Gastrocnemius medialis (tissue), 4 donors: ENCODE measurements at regions not wholly inside any gene's neighbourhood (a gene's known extent, or its start where the extent isn't known, plus 50 kb on each side); places are given as distances from the start of the nearest gene placed in this dataset.

ENCODE experiments used
- ATAC-seq, 2 donors: fragments of 150-250 bp; one replicate each; pipeline ENCODE4 v1.9.1; 2016
- DNase-seq, 2 donors: peaks; one replicate each; pipeline ENCODE4 v3.0.0-alpha.2; 2019
- H3K27ac ChIP-seq, 4 donors: fragments of 200-600 bp; sonication (generic); 1 replicate in 1 of 4; 2 replicates in 3 of 4; pipeline ENCODE4 v1.5.1; 2016 to 2018; ENCODE audit warnings: mild to moderate bottlenecking in 2 of 4, moderate library complexity in 1 of 4
- H3K27me3 ChIP-seq, 3 donors: fragments of 200-600 bp; sonication (generic) in 2 of 3; 1 replicate in 1 of 3; 2 replicates in 2 of 3; pipeline versions ENCODE4 v1.5.1 to v1.6.0; 2016 to 2019; ENCODE audit warnings: mild to moderate bottlenecking in 1 of 3, moderate library complexity in 1 of 3
- H3K36me3 ChIP-seq, 2 donors: fragments of 200-600 bp; sonication (generic) in 1 of 2; one replicate each; pipeline ENCODE4 v1.5.1; 2017 to 2018
- H3K4me1 ChIP-seq, 2 donors: fragments of 200-600 bp; sonication (generic) in 1 of 2; one replicate each; pipeline ENCODE4 v1.5.1; 2016 to 2017; ENCODE audit warnings: mild to moderate bottlenecking in 2 of 2
- H3K4me3 ChIP-seq, 4 donors: fragments of 200-600 bp; sonication (generic) in 3 of 4; 1 replicate in 1 of 4; 2 replicates in 3 of 4; pipeline ENCODE4 v1.5.1; 2016 to 2019; ENCODE audit warnings: mild to moderate bottlenecking in 2 of 4
- H3K9me3 ChIP-seq, 3 donors: fragments of 200-600 bp; sonication (generic) in 2 of 3; 1 replicate in 1 of 3; 2 replicates in 2 of 3; pipeline ENCODE4 v1.5.1; 2016 to 2019
- CTCF ChIP-seq, 5 experiments: fragments of 450-650 bp in 3 of 5; fragments of 200-600 bp in 2 of 5; sonication (generic) in 2 of 5; IDR thresholded peaks in 4 of 5; conservative IDR thresholded peaks in 1 of 5; 1 replicate in 4 of 5; 2 replicates in 1 of 5; pipeline ENCODE4 v1.5.1; 2016 to 2019; ENCODE audit warnings: antibody characterized with exemption in 5 of 5, mild to moderate bottlenecking in 3 of 5, moderate library complexity in 3 of 5
- POLR2A ChIP-seq, 2 donors: fragments of 450-650 bp; IDR thresholded peaks; one replicate each; pipeline ENCODE4 v1.6.1; 2017; ENCODE audit warnings: antibody characterized with exemption in 2 of 2, mild to moderate bottlenecking in 2 of 2, moderate library complexity in 2 of 2
- in situ Hi-C, 4 donors: fragments of 200-750 bp; cut with MboI; loops; one replicate each; pipeline versions ENCODE4 v1.15.0 to v1.8.0; 2017; ENCODE audit warnings: low sequenced_read_pairs in 4 of 4
- intact Hi-C: fragments of 100-400 bp; cut with DNase I; formaldehyde crosslinking; loops from one replicate; pipeline ENCODE4 v1.15.1; 2023; ENCODE audit warnings: low total_unique reads

DNA sequence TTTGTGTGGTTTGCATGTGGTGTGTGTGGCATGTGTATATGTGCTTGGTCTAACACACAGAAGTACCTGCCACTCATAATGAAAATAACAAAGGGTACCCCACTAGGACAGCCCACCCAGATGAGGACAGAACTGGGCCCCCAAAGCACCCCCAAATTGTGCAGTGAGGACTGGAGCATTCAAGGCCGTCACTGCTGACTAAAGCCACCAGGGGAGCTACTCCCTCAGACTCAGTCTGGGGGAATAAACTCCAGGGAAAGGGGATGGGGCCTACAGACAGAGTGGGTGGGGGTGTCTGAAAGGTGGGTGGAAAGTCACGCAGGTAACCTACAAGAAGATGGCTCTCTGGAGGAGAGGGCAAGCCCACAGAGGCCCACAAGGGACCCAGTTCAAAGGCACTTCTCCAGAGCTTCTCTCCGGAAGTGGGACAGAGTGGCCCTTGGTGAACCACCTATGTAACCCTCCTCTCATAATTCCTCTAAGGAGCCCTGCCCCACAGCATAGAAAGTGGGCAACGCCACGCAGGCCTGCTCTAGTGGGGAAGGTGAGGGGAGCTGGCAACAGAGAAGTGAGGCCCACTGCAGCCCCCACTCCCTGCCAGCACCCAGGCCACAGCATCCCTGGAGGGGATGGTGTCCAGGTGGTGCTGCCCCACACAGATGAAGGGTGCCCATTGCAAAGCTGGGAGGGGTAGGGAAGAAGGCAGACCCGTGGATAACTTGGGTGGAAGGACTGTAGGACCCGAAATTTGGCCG lies 122.8 kb upstream of the MAFB start:
- no peak for DNase-seq
- Histone ChIP-seq H3K27ac (no peak overlapping the region), H3K4me3 (no peak overlapping the region), H3K27me3 (no peaks in the 10 kb centered on the region), H3K9me3 (no peaks in the 10 kb centered on the region), H3K4me1 (no peaks in the 10 kb centered on the region), H3K36me3 (no peaks in the 10 kb centered on the region)
- intact Hi-C loops (no loop called here), in situ Hi-C loops (no loop called here)
- TF ChIP-seq CTCF (IDR thresholded peaks at IDR 0.05 in 4 of 5, conservative IDR thresholded peaks at IDR 0.05 in 1 of 5): no peak
- no peak for TF ChIP-seq POLR2A (IDR thresholded peaks at IDR 0.05)
- ATAC-seq: no peak

GRCh38 chr20:40812415-40812925 lies 123.4 kb upstream of the MAFB start:
- Histone ChIP-seq H3K4me3 (no peak overlapping the region), H3K36me3 (no peaks in the 10 kb centered on the region), H3K27me3 (no peaks in the 10 kb centered on the region), H3K27ac (no peak overlapping the region), H3K4me1 (no peaks in the 10 kb centered on the region), H3K9me3 (no peaks in the 10 kb centered on the region)
- in situ Hi-C loops: no loop called here
- intact Hi-C loops: no loop called here
- no peak for TF ChIP-seq POLR2A (IDR thresholded peaks at IDR 0.05)
- DNase-seq: no peak
- ATAC-seq: no peak

- in situ Hi-C loops: no loop called here
Observed at GRCh38 chr20:40813029-40813431, 124.0 kb upstream of the MAFB start.

DNA sequence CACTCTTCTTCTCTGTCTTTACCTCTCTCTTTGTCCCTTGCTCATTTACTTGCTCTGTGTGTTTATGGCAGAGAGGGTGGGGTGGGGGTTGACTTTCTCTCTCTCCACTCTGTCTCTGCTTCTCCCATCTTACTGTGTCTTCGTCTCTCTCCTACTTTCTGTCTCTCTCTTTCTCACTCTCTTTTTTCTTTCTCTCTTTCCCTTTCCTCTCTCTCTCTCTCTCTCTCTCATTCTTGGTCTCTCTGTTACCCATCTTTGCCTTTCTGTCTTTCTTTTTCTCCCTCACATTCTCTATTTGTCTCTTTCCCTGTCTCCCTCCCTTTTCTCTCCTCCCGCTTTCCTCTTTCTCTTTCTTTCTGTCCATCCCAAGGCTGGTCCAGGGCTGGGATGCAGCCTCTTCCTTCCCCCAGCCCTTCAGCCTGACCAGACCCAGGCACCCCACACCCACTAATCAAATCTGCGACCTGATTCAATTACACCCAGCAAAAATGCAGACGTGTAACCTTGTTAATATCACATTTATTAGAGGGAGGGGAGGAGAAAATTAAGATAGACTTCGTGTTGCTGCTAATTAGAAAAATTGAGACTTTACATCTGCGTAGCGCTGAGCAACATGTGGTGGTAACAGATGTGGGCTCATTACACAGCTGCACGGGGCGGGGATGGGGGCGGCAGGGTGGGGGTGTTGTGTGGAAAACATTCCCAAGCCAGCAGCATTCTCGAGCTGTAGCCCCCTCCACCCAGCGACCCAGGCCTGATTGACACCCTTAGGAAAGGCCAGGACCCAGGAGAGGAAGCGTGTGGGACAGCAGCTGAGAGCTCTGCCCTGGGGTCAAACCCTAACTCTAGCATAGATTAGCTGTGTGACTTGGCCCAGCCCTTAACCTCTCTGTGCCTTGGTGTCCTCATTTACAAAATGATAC lies 124.9 kb upstream of the MAFB start:
- no peak for ATAC-seq
- Histone ChIP-seq H3K36me3 (no peaks in the 10 kb centered on the region), H3K27me3 (no peaks in the 10 kb centered on the region), H3K4me3 (no peak overlapping the region), H3K27ac (no peak overlapping the region), H3K4me1 (no peaks in the 10 kb centered on the region), H3K9me3 (no peaks in the 10 kb centered on the region)
- intact Hi-C loops (no loop called here), in situ Hi-C loops (no loop called here)
- TF ChIP-seq POLR2A (IDR thresholded peaks at IDR 0.05): no peak
- TF ChIP-seq CTCF (IDR thresholded peaks at IDR 0.05 in 4 of 5, conservative IDR thresholded peaks at IDR 0.05 in 1 of 5): no peak
- no peak for DNase-seq

More at GRCh38 chr20:40813029-40813431, 124.0 kb upstream of the MAFB start:
- Histone ChIP-seq H3K36me3 (no peaks in the 10 kb centered on the region), H3K4me1 (no peaks in the 10 kb centered on the region), H3K9me3 (no peaks in the 10 kb centered on the region), H3K27me3 (no peaks in the 10 kb centered on the region), H3K4me3 (no peak overlapping the region), H3K27ac (no peak overlapping the region)
- TF ChIP-seq CTCF (IDR thresholded peaks at IDR 0.05 in 4 of 5, conservative IDR thresholded peaks at IDR 0.05 in 1 of 5) (no peak), POLR2A (IDR thresholded peaks at IDR 0.05) (no peak)
- DNase-seq: no peak
- ATAC-seq: no peak
- intact Hi-C loops: no loop called here

DNA sequence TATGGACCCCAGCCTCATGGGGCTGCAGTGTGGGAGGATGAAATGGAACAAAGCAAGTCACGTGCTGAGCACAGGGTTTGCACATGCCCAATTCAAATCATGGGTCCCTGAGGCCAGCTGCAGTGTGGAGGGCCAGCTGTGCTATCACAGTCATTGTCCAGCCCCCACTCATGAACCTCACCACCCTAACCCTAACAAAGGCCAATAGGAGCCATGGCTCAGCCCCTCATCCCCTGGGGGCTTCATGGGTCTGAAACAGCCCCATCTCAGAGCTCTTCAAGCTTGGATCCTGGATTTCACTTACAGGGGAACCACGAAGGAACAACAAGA lies 125.6 kb upstream of the MAFB start:
- Histone ChIP-seq H3K27ac (no peak overlapping the region), H3K4me3 (no peak overlapping the region), H3K27me3 (no peaks in the 10 kb centered on the region), H3K4me1 (no peaks in the 10 kb centered on the region), H3K9me3 (no peaks in the 10 kb centered on the region), H3K36me3 (no peaks in the 10 kb centered on the region)
- no peak for DNase-seq
- intact Hi-C loops (no loop called here), in situ Hi-C loops (no loop called here)
- ATAC-seq: no peak
- TF ChIP-seq CTCF (IDR thresholded peaks at IDR 0.05 in 4 of 5, conservative IDR thresholded peaks at IDR 0.05 in 1 of 5): no peak
- no peak for TF ChIP-seq POLR2A (IDR thresholded peaks at IDR 0.05)
